IPS DF 4.7 (cell line): ENCODE measurements at regions not wholly inside any gene's neighbourhood (a gene's known extent, or its start where the extent isn't known, plus 50 kb on each side); places are given as distances from the start of the nearest gene placed in this dataset.
"Not testable (repeated sequence)": the region's sequence is repeated elsewhere in the genome, so short reads cannot be mapped to it uniquely, and the experiment has no call there.

Experiments used
- DNase-seq: peaks from one replicate; pipeline ENCODE4 v3.0.0-alpha.2; 2013; ENCODE audit warnings: low spot score; ENCODE audit errors: extremely low read depth

DNA sequence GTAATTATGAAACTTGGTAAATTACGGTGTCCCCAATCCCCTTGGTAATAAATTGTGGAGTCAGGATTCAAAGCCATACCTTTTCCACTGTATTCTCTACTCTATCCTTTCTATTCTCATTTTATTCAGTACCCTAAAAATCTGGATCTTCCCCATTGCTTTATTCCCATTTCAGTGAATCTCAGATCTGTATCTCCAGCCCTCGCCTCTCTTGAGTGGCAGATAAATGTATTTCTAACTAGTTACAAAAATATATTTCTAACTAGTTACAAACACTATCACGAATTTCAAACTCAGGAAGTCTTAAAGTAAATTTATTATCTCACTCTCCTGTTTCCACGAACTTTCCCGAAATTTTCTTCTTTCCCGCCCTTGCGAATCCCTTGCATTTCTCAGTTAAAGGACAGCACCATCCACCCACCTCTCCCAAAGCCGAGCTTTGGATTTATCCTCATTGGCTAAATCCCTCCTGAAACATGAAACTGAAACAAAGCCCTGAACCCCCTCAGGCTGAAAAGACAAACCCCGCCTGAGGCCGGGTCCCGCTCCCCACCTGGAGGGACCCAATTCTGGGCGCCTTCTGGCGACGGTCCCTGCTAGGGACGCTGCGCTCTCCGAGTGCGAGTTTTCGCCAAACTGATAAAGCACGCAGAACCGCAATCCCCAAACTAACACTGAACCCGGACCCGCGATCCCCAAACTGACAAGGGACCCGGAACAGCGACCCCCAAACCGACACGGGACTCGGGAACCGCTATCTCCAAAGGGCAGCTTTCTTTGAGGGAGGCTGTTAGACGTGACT lies 164.3 kb upstream of the PABPC3 start:
- DNase-seq = no peak

DNA sequence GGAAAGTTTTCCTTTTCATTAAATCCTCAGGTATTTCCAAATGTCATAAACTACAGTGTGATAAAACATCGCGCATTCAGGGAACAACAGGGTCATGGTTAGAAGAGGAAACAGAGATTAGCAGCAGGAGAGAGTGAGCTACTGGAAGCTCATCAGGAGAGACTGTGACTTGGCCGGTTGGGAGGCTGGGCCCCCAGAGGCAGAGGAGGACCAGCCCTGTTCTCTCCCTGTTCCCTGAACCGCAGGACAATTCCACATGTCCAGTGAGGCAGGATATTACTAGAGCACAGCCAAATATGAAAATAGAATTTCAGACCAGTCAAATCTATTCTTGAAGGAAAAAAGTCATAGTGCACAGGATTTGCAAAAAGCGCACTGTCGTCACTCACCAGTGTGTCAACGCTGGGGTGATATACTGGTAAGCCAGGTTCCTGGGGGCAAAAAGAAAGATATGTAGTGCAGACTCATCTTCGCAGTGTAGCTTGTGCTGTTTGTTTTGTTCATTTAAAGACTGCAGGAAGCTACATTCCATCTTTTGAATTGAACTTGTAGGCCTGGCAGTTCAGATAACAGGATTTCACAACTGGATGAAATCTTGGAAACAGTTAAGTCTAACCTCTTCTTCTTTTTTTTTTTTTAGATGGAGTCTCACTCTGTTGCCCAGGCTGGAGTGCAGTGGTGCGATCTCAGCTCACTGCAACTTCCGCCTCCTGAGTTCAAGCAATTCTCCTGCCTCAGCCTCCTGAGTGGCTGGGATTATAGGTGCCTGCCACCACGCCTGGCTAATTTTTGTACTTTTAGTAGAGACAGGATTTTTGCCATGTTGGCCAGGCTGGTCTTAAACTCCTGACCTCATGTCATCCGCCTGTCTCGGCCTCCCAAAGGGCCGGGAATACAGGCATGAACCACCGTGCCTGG lies 162.6 kb upstream of the PABPC3 start:
- DNase-seq = not testable (repeated sequence)

DNA sequence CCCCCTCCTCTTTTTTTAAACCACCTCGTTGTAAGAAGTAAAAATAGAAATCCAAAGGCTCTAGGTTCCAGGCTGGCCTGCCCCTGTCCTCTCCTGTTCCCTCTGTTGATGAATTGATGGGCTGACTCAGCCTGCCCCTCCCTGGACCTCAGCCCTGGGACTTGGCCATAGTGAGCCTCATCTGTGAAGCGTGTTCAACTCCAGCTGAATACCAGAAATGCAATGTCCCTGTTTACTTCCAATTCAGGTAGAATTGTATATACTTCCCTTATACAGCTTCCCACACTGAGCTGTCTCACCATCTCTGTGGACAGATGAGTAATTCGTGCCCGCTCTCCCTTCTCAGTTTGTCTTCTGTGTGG lies 161.9 kb upstream of the PABPC3 start:
- not testable (repeated sequence) for DNase-seq

DNA sequence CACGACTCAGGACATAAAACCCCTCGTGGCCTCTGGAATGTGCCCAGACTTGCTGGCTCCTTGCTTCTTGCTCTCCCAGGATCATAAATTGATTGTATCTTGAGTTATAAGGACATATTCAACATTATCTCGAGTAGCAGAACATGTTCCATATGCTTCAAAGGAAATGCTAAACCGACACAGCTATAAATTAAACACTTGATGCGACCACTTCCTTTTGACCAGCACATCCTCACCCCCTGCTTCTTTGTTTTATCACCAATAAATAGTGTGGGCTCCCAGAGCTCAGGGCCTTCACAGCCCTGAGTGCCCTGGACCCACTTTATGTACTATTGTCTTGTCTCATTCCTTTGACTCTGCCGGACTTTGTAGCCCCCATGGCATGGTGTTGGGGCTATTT lies 157.0 kb upstream of the PABPC3 start:
- DNase-seq = no peak

GRCh38 chr13:24941023-24941713 lies 154.8 kb upstream of the PABPC3 start:
- DNase-seq = not testable (repeated sequence)

- no peak for DNase-seq
Observed at GRCh38 chr13:24943136-24943535, 152.8 kb upstream of the PABPC3 start.

DNA sequence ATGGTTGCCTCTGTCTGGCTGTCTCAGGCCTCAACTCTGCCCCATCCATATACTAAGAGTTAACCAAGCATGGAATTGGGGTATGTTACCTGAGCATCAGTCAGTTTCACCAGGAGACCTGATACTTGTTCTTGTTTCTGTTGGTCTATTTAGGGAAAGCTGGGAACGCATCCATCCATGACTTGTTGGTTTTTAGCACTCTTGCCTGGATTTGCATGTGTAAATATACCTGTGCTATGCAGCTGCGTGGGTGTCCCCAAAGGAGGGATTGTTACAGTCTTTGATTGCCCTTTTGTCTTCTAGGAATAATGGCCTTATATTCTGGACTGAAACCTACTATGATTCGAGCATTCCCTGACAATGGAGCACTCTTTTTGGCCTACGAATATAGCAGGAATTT lies 151.9 kb upstream of the PABPC3 start:
- DNase-seq = not testable (repeated sequence)

- not testable (repeated sequence) for DNase-seq
Observed at GRCh38 chr13:24948977-24949376, 147.0 kb upstream of the PABPC3 start.

DNA sequence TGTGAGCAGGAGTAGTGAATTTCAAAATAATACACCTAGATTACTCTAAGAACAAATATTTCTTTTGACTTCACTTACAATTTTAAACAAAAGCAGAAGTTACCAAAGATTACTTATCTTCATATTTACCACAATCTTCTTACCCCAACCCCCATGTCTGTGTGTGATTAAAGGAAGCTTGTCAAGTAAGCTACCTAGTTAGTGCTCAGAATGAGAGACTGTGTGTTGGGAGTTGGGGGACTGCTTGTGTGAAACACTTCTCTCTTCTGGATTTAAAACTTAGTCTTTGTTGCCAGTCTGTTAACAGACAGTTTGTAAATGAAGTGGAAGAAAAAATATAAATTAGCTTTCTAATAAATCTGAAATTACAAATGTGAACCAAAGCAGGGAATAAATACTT lies 145.3 kb upstream of the PABPC3 start:
- not testable (repeated sequence) for DNase-seq

- DNase-seq = not testable (repeated sequence)
Observed at GRCh38 chr13:24967970-24968369, 128.0 kb upstream of the PABPC3 start.

DNA sequence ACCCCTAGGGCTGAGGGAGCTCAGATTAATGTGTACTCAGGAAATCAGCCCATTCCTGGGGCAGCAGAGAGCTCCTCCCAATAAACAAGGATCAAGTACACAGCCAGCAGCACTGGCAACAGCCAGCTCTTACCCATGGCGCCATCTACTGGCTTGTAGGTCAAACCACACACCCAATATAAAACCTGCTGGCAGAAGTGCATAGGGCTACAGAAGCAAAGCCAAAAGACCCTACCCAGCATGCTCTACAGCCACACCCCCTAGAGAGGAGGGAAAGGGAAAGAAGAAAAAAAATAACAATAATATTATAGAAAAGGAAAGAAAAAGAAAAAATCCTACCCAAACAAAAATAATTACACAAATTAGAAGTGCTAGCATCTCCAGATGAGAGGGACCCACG lies 127.5 kb upstream of the PABPC3 start:
- DNase-seq = not testable (repeated sequence)

DNA sequence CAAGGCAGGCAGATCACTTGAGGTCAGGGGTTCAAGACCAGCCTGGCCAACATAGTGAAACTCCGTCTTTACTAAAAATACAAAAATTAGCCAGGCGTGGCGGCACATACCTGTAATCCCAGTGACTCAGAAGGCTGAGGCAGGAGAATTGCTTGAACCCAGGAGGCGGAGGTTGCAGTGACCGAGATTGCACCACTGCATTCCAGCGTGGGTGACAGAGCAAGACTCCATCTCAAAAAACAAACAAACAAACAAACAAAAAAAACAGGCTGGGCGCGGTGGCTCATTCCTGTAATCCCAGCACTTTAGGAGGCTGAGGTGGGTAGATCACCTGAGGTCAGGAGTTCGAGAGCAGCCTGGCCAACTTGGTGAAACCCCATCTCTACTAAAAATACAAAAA lies 122.8 kb upstream of the PABPC3 start:
- DNase-seq = not testable (repeated sequence)

GRCh38 chr13:24981181-24981803 lies 114.6 kb upstream of the PABPC3 start:
- DNase-seq = not testable (repeated sequence)

GRCh38 chr13:24982333-24982999 lies 113.5 kb upstream of the PABPC3 start:
- DNase-seq = no peak

- DNase-seq = no peak
Observed at GRCh38 chr13:24983094-24983493, 112.8 kb upstream of the PABPC3 start.

- no peak for DNase-seq
Observed at GRCh38 chr13:24984134-24984533, 111.8 kb upstream of the PABPC3 start.

- DNase-seq = no peak
Observed at GRCh38 chr13:24985107-24985506, 110.8 kb upstream of the PABPC3 start.

GRCh38 chr13:24985896-24986295 lies 110.0 kb upstream of the PABPC3 start:
- DNase-seq = no peak

GRCh38 chr13:24986826-24987225 lies 109.1 kb upstream of the PABPC3 start:
- DNase-seq = no peak

GRCh38 chr13:24989959-24990358 lies 106.0 kb upstream of the PABPC3 start:
- DNase-seq = not testable (repeated sequence)

DNA sequence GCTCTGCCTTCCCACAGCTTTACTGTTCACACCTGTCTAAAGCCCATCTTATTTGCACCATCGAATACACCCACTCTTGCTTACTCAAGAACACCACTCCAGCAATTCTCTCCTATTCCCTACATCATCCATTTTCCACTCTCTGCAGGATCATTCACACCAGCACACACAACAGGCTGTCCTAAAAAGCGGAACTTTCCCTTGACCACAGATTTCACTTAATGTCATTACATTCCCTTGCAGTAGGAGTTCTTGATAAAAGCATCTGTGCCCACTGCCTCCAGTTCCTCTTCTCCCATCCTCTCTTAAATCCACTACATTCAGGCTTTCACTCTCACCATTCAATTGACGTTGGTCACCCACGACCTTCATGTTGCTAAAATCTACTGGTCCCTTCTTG lies 103.0 kb upstream of the PABPC3 start:
- not testable (repeated sequence) for DNase-seq
